ENCODE measurements at regions not wholly inside any gene's neighbourhood (a gene's known extent, or its start where the extent isn't known, plus 50 kb on each side); places are given as distances from the start of the nearest gene placed in this dataset.

DNA sequence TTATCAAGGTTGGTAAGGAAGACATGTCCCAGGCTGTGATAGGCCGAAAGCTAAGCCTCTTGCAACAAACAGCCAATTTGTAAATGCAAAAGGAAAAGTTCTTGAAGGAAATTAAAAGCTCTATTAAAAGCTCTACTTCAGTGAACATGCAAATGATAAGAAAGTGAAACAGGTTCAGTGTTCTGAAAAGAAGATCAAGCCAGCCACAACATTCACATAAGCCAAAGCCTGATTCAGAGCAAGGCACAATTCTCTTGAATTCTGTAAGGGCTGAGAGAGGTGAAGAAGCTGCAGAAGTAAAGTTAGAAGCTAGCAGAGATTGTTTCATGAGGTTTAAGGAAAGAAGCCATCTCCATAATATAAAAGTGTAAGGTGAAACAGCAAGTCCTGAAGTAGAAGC is 1259.5 kb upstream of the PIK3C3 start:
- no peak for DNase-seq

DNA sequence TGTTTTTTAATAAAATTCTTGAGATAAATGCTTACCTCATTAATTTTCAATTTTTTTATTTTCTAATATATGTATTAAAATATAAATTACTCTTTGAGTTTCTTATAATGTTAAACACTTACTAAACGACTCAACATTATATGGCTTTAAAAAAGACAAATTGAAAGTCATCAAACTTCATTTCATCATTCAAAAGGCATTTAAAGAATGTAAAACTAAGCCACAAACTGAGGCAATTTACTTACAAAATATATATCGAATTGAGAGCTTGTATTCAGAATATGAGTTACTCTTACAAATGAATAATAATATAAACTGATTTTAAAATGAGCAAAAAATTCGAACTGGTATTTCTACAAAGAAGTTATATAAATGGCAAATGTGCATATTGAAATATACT is 1262.2 kb upstream of the PIK3C3 start:
- DNase-seq = no peak

DNA sequence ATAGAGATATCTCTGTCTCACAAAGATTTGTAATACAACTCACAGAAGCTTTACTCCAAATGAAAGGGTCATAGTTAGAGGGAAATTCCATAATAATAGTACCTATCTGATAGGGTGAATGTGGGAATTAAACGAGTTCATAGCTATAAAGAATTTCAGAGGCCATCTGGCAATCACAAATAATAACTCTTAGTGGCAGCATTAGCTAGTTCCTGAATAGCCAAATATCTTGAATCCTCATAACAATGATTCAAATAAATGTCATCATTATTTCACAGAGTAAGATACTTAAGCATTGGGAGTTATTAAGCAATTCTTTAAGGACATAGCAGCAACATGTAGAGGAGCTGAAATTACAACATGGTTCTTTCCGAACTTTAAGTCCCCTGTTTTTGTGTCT is 1265.0 kb upstream of the PIK3C3 start:
- DNase-seq = no peak

DNA sequence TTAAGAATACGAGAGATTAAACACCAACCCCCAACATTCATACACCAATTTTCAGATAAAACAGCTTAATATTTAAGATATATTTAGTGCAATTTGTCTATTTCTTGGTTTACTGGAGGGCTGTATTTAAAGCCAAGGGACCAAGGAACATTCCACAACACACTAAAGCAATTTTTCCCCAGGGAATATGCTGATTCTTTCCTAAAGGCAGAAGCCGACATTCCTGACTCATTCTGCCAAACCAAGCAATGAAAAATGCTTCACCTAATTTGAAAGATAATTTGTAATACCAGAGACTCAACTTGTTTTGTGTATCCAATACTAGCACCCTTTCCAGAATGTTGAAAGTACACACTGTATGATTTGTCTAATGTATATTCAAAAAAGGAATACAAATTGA is 1267.6 kb upstream of the PIK3C3 start:
- DNase-seq = no peak

DNA sequence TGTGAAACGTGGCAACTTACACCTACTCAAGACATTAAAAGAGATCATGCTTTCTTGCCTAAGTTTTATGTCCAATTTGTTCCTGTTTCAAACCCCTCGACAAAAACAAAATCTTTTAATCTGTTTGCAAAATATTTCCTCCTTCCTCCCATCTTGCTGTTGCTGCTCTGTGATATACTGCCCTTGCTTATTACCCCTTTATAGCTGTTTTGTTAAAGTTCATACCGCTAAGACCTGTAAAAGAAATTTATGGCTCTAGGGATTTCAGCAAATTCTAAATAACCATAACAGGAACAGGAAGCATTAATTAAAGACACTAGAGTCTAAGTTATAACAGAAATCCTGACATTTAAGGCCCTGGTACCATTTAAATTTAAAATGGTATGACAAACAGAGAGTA is 1268.2 kb upstream of the PIK3C3 start:
- no peak for DNase-seq

DNA sequence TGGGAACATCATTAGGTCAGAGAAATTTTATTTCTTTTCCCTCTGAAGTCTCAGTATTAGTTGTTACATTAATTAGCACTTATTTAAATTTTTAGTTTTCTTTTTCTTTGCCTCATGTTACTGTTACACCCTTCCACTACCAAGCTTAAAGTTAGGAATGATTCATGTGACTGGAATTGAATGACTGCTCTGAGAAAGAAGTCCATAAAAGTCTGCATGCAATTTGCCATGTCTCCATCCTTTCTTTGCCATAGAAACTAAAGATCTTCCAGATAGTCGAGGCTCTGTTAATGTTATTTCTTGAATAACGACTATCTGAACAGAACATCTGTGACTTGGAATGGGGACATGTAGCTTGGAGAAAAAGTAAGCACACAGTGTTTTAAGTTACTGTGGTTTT is 1269.8 kb upstream of the PIK3C3 start:
- DNase-seq = no peak

DNA sequence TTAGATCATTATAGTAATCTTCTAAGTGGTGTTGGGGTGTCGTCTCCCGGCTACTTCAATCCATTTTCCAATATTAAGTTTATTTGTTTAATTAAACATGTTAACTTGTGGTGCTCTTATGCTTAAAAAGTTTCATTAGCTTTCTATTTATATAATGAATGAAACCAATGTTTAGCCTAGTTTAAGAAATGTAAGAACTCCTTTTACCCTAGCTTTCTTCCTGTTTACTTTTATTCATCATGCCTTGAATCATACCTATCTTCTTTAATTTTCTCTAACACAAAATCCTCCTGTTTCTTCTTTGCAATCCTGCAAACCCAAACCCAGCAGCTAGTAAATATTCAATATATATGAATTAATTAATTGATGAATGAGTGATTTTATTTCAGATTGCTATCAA is 1276.7 kb upstream of the PIK3C3 start:
- DNase-seq = no peak

DNA sequence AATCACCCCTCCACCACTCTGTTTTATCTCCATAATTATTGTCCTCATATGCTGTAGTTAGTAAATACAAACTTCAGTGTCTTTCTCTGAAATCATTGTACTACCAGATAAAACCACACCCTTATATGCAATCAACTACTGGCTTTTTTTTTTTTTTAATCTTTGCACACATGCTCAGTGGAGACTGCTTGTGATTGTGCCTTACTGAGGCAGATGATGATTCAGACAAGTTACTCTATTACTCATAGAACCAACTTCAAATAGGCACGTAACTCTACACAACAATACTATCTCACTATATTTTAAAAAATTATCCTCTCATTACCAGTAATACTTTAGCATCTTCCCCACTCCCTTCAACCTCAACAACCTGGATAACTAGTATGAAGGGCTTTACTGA is 1278.4 kb upstream of the PIK3C3 start:
- no peak for DNase-seq

DNA sequence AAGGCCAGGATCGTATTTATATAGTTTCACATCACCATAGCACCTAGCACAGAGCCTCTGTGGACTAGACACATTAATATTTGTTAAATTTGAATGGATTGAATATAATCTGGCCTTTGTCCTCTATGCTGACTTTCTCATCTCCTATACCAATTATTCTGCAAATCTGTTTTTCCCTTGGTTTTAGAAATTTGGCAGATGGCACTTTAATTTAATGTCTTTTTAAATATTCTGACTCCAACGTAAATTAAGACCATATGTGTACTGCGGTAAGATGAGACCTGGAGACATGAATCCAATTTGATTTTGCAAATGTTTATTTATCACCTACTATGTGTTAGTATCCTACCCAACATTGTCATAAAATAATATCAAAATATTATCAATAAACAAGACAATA is 1281.9 kb upstream of the PIK3C3 start:
- no peak for DNase-seq

DNA sequence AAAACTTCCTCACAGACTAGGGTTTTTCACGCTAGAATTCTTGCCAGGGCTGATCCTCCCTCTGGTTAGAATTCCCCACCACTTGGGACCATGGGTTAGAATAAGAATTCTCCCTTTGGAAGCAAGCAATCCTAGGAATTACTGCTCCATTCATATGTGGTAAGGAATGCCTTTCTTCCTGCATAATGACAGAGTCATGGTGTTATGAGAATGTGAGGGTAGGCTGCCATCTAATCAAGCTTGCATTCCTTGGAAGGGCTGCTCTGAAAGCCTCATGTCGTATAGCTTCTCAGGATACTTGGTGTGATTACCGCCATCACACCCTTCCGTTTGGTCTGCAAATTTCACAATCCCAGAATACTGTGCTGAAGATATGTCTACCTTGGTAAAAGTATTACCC is 1282.4 kb upstream of the PIK3C3 start:
- DNase-seq = no peak

DNA sequence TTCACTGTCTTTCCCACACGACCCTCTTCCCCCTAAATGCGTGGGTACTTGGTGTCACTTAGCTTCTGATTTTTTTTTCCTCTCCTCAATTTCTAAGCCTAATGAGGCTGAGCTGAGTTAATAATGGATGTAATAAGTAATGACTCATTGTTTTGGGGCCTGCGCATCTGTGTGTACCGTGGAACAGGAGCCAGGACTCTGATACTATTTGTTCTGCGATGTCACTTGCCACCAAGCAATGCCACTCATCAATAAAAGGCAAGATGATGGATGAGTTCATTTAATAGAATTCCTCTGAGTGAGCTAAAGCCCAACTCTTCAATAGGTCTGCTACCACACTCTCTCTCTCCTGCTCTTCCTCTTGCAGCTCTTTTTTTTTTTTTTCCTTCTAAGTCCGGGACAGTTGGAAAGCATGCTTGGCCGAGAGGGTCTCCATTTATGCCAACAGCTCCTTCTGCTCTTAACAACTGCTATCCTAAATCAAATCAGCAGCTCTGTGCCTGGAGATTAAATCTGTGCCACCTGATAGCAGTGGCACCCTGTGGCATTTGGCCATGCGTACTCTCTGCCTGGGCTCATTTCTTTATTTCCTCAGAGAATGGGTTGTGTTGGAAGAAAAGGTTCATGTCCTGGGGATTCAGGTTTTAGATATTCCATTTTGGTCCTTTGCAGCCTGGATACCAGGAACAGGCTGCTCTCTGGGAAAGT is 1284.2 kb upstream of the PIK3C3 start:
- DNase-seq = no peak

DNA sequence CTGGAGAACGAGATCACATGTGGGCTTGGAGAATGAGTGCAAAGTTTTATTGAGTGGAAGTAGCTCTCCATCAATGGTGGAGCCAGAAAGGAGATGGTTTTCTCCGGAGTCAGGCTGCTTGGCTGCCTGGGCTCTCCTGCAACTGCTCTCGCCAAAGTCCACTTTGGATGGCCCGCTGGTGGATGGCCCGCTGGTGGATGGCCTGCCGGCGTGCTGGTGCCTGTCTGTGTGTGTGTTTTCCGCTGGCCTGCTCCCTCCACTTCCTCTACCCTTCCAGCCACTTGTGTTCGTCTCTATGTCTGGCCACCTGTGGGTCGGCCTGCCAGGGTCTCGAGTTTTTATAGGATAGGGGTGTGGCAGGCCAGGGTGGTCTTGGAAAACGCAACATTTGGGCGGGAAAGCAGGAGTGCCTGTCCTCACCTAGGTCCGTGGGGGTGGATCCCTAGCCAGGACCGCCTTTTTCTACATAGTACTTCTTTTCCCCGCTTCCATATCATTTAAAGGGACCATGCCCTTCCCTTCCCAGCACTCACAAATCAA is 1292.1 kb upstream of the PIK3C3 start:
- DNase-seq = no peak

DNA sequence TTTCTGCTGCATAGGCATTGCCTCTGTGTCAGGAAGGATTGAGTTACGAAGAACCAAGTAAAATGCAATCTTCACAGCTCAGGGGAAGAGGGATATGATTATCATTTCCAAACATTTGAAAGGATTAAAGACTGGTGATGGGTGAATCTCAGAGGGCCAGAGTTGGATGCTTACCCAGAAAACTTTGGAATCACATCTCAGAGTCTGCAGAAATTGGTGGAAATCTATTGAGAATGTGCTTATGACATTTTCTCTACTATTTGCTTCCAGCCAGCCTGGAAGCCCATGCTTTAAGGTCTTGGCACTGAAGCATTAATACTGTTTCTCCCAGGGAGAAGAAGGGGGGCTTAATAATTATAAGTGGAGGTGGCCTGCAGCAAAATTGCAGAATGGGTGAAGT is 1301.4 kb upstream of the PIK3C3 start:
- peak; percentile 62 for DNase-seq

DNA sequence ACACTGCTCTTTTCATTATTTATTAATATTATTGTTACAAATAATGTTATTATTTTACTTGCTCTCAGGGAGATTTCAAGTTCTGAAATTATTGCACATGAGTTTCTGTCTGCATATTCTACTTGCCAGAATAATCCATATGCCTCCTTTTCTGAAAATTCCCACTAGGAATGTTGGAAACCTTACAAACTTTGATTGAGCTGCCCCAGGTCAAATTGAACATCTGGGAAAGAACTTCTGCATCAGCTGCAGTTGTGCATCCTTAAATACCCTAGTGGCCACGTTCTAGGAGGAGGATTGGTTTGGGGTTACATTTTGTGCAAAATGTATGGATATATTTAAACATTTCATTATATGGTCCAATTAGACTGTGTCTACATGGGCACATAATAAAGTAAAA is 1302.7 kb upstream of the PIK3C3 start:
- DNase-seq = no peak

DNA sequence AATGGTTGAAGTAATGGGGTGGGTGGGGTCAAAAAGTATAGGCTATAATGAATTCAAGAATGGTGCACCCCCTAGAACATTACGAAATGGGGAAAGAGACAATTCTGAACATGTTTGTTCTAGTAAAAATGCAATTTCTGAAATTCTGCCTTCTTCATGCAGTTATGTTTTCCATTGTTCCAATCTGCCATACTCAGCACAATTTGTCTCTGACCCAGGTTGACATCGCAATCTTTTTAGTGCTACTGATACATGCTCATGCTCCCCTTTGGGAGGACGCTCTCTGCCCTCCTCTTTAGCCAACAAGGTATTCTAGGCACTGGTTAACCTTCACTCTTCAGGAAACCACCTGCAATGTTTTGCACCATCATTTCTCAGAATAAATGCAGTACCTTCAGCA is 1303.9 kb upstream of the PIK3C3 start:
- no peak for DNase-seq

DNA sequence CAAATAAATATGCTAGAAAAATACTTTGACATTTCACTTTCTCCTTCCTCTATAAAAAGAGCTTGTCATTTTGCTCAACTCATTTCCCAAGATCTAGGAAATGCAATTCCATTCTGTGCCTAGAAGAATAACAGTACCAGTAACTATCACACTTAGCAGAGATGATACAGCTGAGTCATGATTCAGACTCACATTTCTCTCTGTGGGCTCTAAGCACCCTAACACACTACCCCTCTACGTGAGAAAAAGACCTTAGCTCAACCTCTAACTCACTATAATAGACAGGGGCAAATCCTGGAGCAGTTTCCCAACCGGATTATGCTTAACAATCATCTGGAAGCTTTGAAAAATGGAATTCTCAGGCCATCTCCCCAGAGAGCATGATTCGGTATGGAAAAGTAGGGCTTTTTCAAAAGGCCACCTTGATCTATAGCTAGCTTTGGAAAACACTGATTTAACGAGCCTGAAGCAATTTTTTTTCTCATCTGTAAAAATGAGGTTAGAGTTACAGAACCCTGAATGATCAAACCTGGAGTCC is 1312.3 kb upstream of the PIK3C3 start:
- DNase-seq = no peak

DNA sequence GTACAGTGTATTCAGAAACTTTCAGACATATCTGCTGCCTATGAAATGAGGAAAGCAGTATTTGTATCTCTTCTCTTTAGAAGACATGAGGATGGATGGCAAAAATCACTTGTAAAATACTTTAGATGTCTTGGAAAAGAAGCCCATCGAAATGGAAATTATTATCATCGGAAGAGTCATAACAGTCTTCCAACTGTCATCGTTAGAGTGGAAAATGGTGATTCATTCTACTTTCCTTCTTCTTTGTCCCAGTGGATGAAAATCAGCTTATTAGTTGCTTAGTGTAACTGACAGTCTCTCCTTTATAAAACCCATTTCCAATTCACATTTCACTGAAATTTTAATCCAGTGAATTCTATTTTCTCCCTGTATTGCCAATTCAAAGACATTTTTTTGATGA is 1323.7 kb upstream of the PIK3C3 start:
- no peak for DNase-seq

DNA sequence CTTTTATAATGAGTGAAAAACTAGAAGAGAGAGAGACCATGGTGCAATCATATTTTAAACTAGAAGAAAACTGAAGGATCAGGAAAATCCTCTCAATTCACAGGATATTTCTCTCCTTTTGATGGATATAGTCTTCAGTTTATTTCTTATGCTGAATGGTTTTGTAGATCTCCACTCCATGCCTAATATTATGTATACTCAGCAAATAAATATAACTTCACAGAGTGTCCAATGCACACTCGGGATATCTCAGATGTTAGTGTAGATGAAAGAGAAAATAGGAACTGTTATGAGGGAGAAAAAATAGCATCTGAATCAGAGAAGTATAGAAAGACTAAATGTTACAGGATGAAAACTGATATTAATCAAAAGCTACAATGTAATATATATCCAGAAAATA is 1324.5 kb upstream of the PIK3C3 start:
- DNase-seq = no peak

DNA sequence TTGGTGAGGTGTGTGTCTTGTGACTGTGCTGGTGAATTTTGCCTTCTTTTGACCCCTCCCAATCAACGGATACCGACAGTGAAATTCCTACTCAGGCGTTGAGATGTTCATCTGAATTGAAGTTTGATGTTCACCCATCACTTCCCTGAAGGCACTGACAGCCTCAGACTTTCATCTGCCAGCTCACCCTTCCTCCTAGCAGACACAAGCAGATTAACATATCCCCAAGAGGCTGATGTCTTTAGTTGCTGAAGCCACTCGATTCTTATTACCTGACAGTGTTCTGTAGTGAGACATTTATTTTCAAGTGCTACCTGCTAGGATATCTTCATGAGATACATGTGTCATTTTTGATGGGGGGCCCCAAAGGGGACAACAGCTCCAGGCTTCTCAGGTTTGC is 1330.1 kb upstream of the PIK3C3 start:
- DNase-seq = no peak

DNA sequence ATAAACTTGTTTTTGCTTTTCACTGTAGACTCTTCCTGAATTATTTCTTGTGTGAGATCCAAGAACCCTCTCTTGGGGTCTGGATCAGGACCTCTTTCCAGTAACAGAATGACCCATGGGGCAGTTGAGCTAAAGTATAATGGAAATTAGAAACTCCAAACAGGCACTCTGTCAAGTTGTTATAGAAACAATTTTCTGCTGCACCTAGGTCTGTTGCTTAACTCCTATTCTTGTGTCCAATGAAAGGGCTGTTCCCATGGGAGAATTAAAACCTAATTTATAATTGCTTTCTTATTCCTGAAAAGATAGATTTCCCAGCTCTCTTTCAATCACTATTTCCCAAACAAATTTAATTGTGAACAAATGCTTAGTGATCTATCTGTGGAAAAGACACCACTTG is 1341.3 kb upstream of the PIK3C3 start:
- DNase-seq = peak; percentile 19

DNA sequence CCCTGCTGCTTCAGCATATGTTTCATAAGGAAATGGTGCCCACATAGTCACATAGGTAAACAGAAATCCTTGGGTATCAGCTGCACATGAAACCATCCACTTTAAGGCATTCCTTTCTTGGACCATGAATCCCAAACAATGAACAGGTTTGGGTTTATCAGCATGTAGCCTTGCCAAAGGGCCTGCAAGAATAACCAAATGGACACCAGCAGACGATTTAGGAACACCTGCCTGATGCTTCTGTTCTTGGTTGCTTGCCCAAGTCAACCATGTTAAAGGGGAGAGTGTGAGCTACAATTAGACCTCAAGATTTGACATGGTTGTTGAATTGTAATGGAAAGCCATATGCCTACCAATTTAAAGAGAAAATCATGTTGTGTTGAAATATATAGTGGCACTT is 1342.7 kb upstream of the PIK3C3 start:
- DNase-seq = no peak

DNA sequence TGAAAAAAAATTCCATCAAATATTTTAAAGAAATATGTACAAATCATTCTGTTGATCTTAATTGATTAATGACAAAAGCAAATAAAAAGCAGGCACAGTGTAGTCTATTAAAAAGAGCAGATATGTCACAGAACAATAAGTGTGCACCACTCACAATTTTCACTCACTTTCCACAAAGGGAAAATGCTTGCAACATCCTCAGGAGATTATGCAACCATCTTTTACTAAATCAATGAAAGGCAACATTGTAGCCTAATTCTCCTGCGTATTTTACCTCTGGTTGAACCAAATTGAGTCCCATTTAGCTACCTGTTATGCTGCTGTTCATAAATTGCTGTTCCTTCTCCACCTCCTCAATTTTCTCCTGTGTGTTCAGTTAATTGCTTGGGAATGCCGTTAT is 1346.8 kb upstream of the PIK3C3 start:
- no peak for DNase-seq

DNA sequence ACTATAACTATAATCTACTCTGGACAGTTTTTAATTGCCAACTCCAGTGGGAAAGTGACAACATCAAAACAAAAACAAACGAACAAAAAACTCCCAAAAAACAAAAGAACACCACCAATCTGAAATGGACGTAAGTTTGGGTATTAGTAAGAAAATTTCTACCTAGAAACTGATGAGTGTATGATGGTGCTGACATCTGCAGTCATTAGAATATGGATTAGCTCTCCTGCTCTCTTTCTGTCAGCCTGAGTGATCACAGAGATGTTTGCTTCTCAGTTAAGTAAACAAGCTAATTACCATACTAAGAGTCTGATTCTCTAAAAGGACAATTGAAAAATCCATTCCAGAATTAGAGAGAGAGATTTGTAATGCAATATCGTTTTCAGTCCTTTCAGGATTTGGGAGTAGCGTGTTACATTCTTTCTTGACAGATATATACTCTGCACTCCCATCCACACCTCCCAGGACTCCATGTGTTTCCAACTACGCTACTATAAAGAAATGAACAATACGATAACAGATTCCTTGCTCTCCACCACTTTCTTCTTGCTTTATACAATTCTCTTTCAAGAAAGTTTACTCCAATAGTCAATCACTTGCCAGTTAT is 1347.4 kb upstream of the PIK3C3 start:
- DNase-seq = no peak

DNA sequence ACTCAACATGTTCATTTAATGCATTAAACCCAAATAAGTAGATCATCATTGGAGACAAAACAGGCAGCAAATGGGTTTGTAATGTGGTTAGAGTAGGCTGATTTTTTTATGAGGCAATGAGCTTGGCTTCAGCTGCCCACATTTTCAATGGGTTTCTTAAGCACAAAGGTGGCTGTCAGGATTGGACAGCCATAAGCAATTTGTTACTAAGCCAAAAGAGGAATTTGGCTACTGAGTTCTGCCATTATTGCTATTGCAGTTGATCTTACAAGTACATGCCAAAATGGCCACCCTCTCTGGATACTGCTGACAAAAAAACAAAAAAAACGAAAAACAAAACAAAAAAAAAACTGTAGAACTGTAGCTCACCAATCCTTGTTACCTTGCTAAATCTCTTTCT is 1348.0 kb upstream of the PIK3C3 start:
- no peak for DNase-seq

DNA sequence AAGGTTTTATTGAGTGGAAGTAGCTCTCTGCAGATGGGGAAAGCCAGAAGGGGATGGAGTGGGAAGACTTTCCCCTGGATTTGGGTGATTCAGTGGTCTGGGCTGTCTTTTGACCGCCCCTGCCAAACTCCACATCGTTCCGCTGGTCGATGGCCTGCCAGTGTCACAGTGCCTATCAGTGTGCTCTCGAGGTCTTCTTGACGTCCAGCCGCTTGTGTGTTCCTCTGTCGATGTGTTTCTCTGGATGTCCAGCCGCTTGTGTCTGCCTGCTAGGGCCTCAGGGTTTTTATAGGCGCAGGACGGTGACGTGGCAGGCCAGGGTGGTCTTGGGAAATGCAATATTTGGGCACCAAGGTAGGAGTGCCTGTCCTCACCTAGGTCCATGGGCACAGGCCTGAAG is 1371.4 kb upstream of the PIK3C3 start:
- DNase-seq = no peak

Measured in femur (tissue), 1 donor.